ENCODE measurements at regions not wholly inside any gene's neighbourhood (a gene's known extent, or its start where the extent isn't known, plus 50 kb on each side); places are given as distances from the start of the nearest gene placed in this dataset.

DNA sequence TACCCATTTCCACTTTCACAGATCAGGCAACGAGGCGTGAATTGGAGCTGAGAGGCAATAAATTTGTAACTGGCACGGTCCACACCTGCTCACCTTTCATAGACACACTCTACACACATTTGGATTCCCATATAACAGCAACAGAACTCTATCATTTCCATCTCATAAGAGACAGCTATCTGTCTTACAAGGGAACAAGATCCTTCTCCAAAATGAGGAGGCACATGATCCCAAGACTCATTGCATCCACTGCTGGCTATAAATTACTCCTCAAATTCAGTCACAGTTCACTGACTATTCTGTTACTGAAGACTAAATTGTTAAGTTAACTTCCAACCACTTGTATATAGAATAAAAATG is 342.8 kb downstream of the MATN1 start:
- H3K36me3 ChIP-seq (ENCODE audit: control insufficient read depth in 1 of 2, insufficient read depth in 2 of 2, low read length in 2 of 2): no peaks in the 10 kb centered on the region
- H3K27ac ChIP-seq (ENCODE audit: low read depth, low read length): no peak overlapping the region
- no peaks in the 10 kb centered on the region for H4K20me1 ChIP-seq (ENCODE audit: insufficient read depth)
- no peaks in the 10 kb centered on the region for H3K79me2 ChIP-seq (ENCODE audit: insufficient read depth, low read length)
- ChIA-PET CTCF (interaction anchor here (0.6 to 2.9 kb wide), 60 partner anchors 9 to 1049 kb away, joined by 3 to 54 read pairs (median 4); no protein-coding TSS in a partner anchor), POLR2A (interaction anchor here (0.7 to 1.5 kb wide), 4 partner anchors 23 to 45 kb away, joined by 3 to 4 read pairs (median 4); no protein-coding TSS in a partner anchor), RAD21 (ENCODE audit: low non-redundant PET in 1 of 2, low total read pairs in 2 of 2, uncharacterized antibody in 2 of 2, unreplicated experiment in 2 of 2) (interaction anchor here (1.0 to 1.5 kb wide), 5 partner anchors 27 to 327 kb away, joined by 3 to 8 read pairs (median 3); no protein-coding TSS in a partner anchor)
- ATAC-seq: no peak
- H2AFZ ChIP-seq (ENCODE audit: low read depth, low read length, poor library complexity, severe bottlenecking): peak overlapping the region; percentile 66
- no peak overlapping the region for H3K4me3 ChIP-seq (replicated peaks in 1 of 2; ENCODE audit: low read depth in 1 of 2, low read length in 2 of 2)
- H3K9me2 ChIP-seq (ENCODE audit: insufficient read depth): no peaks in the 10 kb centered on the region
- no TSS peak for BruUV-seq (replicated peaks)
- intact Hi-C loops (cut with micrococcal nuclease): loop anchor here (5.0 kb wide), 1 partner anchor 1003 kb away; no protein-coding TSS in a partner anchor
- H3K4me1 ChIP-seq (ENCODE audit: control insufficient read depth in 1 of 2, insufficient read depth in 2 of 2, low read length in 2 of 2): peaks cover 0 to 11% of the 10 kb centered on the region in 2 experiments; a peak in 3 of 4 replicates
- no peak overlapping the region for H3K9ac ChIP-seq (ENCODE audit: low read length)
- DNase-seq (ENCODE audit: low read depth, low spot score): no peak
- no peaks in the 10 kb centered on the region for H3K9me3 ChIP-seq (ENCODE audit: control insufficient read depth in 1 of 2, insufficient read depth in 1 of 2, low read depth in 1 of 2, low read length in 2 of 2)
- H3K4me2 ChIP-seq (ENCODE audit: low read length): peak overlapping the region; percentile 62
- TF ChIP-seq RAD21 (IDR thresholded peaks at IDR 0.05; ENCODE audit: low read depth): no peak
- 0 out of 2 replicates have a peak, but pooled peaks cover 3% of the 10 kb centered on the region for H3K27me3 ChIP-seq (ENCODE audit: insufficient read depth, low read length)

DNA sequence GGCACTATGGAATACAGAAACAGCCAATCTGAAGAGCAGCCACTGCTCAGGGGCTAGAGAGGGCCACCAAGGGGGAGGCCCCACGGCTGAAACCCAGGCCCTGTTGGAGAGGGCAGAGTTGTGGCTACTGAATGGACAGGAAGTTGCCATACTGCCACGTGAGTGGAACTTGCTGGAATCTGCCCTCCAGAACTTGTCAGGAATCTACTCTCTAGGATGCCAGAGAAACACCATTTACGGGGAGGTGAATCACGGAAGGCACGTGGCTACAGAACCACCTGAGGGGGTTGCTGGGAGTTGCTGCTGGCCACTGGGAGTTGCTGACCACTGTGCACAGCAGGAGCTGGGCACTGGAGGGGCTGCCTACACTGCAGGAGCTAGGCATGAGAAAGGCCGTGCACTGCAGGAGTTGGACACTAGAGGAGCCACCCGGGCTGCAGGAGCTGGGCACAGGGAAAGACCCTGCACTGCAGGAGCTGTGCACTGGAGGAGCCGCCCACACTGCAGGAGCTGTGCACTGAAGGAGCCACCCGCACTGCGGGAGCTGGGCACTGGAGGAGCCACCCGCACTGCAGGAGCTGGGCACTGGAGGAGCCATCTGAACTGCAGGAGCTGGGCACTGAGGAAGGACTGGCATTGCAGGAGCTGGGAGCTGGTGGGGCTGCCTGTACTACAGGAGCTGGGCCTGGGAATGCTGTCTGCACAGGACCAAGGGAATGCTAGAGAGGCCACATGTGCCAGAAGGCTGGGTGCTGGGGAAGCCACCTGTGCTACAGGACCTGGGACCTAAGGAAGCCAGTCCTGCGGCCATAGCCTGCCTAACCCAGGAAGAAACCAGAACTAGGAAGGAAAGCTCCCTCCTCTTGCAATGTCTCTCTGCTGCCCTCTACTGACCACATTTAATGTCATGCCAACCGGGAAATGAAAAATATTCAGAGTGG is 343.4 kb downstream of the MATN1 start:
- peak; percentile 60 for DNase-seq (ENCODE audit: low read depth, low spot score)
- CTCF ChIA-PET: interaction anchor here (0.6 to 2.9 kb wide), 62 partner anchors 8 to 1048 kb away, joined by 3 to 54 read pairs (median 4); no protein-coding TSS in a partner anchor
- POLR2A ChIA-PET: interaction anchor here (0.7 to 1.5 kb wide), 4 partner anchors 24 to 46 kb away, joined by 3 to 4 read pairs (median 4); no protein-coding TSS in a partner anchor
- no peak overlapping the region; the same call in 1 of the 2 replicates for H3K27ac ChIP-seq (ENCODE audit: low read depth, low read length)
- BruUV-seq (replicated peaks): no TSS peak
- H3K36me3 ChIP-seq (ENCODE audit: control insufficient read depth in 1 of 2, insufficient read depth in 2 of 2, low read length in 2 of 2): no peaks in the 10 kb centered on the region
- ATAC-seq: peak; percentile 95
- H3K9ac ChIP-seq (ENCODE audit: low read length): no peak overlapping the region
- H3K9me2 ChIP-seq (ENCODE audit: insufficient read depth): no peaks in the 10 kb centered on the region
- H3K27me3 ChIP-seq (ENCODE audit: insufficient read depth, low read length): 0 out of 2 replicates have a peak, but pooled peaks cover 3% of the 10 kb centered on the region
- peak overlapping the region; percentile 66 for H2AFZ ChIP-seq (ENCODE audit: low read depth, low read length, poor library complexity, severe bottlenecking)
- H3K9me3 ChIP-seq (ENCODE audit: control insufficient read depth in 1 of 2, insufficient read depth in 1 of 2, low read depth in 1 of 2, low read length in 2 of 2): no peaks in the 10 kb centered on the region
- H3K4me3 ChIP-seq (replicated peaks in 1 of 2; ENCODE audit: low read depth in 1 of 2, low read length in 2 of 2): peak overlapping the region in 1 of 2 experiments; percentile 22; a peak in 2 of 4 replicates
- RAD21 ChIA-PET (ENCODE audit: low non-redundant PET in 1 of 2, low total read pairs in 2 of 2, uncharacterized antibody in 2 of 2, unreplicated experiment in 2 of 2): interaction anchor here (0.7 to 1.5 kb wide), 6 partner anchors 26 to 590 kb away, joined by 3 to 8 read pairs (median 3); no protein-coding TSS in a partner anchor
- peak overlapping the region; percentile 62 for H3K4me2 ChIP-seq (ENCODE audit: low read length)
- TF ChIP-seq POLR2A (IDR thresholded peaks at IDR 0.05; ENCODE audit: borderline replicate concordance, extremely low read depth, insufficient read depth, insufficient read length) (no peak), CTCF (IDR thresholded peaks at IDR 0.05 in 2 of 3, conservative IDR thresholded peaks at IDR 0.05 in 1 of 3; ENCODE audit: borderline replicate concordance in 1 of 3, insufficient read depth in 1 of 3, low read depth in 2 of 3, low read length in 2 of 3) (peak; percentile 73 to 86 (median 82)), RAD21 (IDR thresholded peaks at IDR 0.05; ENCODE audit: low read depth) (peak; percentile 78), YY1 (IDR thresholded peaks at IDR 0.05; ENCODE audit: extremely low read depth, insufficient replicate concordance, low read depth, low read length) (peak; percentile 60)
- peaks cover 0 to 11% of the 10 kb centered on the region in 2 experiments; a peak in 3 of 4 replicates for H3K4me1 ChIP-seq (ENCODE audit: control insufficient read depth in 1 of 2, insufficient read depth in 2 of 2, low read length in 2 of 2)
- intact Hi-C loops (cut with micrococcal nuclease): loop anchor here (5.0 kb wide), 1 partner anchor 1003 kb away; no protein-coding TSS in a partner anchor
- no peaks in the 10 kb centered on the region for H4K20me1 ChIP-seq (ENCODE audit: insufficient read depth)
- no peaks in the 10 kb centered on the region for H3K79me2 ChIP-seq (ENCODE audit: insufficient read depth, low read length)

Data from HCT116 (cell line).